ENCODE measurements at regions not wholly inside any gene's neighbourhood (a gene's known extent, or its start where the extent isn't known, plus 50 kb on each side); places are given as distances from the start of the nearest gene placed in this dataset.
A peak's percentile ranks its signal among the peaks of the same experiment; 100 is the strongest.

- Histone ChIP-seq H3K27ac (ENCODE audit: low read depth, low read length) (peak overlapping the region; percentile 3; the same call in 1 of the 2 replicates), H3K36me3 (ENCODE audit: control insufficient read depth, insufficient read depth, low read length) (peaks cover 18% of the 10 kb centered on the region), H3K27me3 (ENCODE audit: control insufficient read depth, insufficient read depth, low read length) (peaks cover 18% of the 10 kb centered on the region; the same call in 1 of the 2 replicates), H3K4me3 (ENCODE audit: low read depth, low read length) (no peak overlapping the region), H3K4me1 (ENCODE audit: control insufficient read depth, insufficient read depth, low read length) (peaks cover 38% of the 10 kb centered on the region), H3K9me3 (ENCODE audit: control insufficient read depth, insufficient read depth, low read depth, low read length) (no peaks in the 10 kb centered on the region), H3K9ac (ENCODE audit: low read length) (peak overlapping the region; percentile 29)
Observed at GRCh38 chr1:223010582-223011504, 132.2 kb downstream of the TLR5 start.

GRCh38 chr1:223011505-223011856 is 131.6 kb downstream of the TLR5 start:
- peaks cover 15% of the 10 kb centered on the region; the same call in 1 of the 2 replicates for H3K27me3 ChIP-seq (ENCODE audit: control insufficient read depth, insufficient read depth, low read length)
- H3K9me3 ChIP-seq (ENCODE audit: control insufficient read depth, insufficient read depth, low read depth, low read length) = no peaks in the 10 kb centered on the region
- H3K36me3 ChIP-seq (ENCODE audit: control insufficient read depth, insufficient read depth, low read length) = peaks cover 25% of the 10 kb centered on the region
- H3K4me1 ChIP-seq (ENCODE audit: control insufficient read depth, insufficient read depth, low read length) = peaks cover 38% of the 10 kb centered on the region
- no peak overlapping the region for H3K27ac ChIP-seq (ENCODE audit: low read depth, low read length)
- no peak overlapping the region for H3K9ac ChIP-seq (ENCODE audit: low read length)
- H3K4me3 ChIP-seq (ENCODE audit: low read depth, low read length) = no peak overlapping the region

GRCh38 chr1:223012176-223012788 is 130.8 kb downstream of the TLR5 start:
- Histone ChIP-seq H3K4me1 (ENCODE audit: control insufficient read depth, insufficient read depth, low read length) (peaks cover 37% of the 10 kb centered on the region), H3K4me3 (ENCODE audit: low read depth, low read length) (no peak overlapping the region), H3K9ac (ENCODE audit: low read length) (no peak overlapping the region), H3K27me3 (ENCODE audit: control insufficient read depth, insufficient read depth, low read length) (peaks cover 8% of the 10 kb centered on the region; the same call in 1 of the 2 replicates), H3K36me3 (ENCODE audit: control insufficient read depth, insufficient read depth, low read length) (peaks cover 33% of the 10 kb centered on the region), H3K27ac (ENCODE audit: low read depth, low read length) (no peak overlapping the region), H3K9me3 (ENCODE audit: control insufficient read depth, insufficient read depth, low read depth, low read length) (no peaks in the 10 kb centered on the region)

- H3K27ac ChIP-seq (ENCODE audit: low read depth, low read length) = no peak overlapping the region
- peaks cover 39% of the 10 kb centered on the region for H3K36me3 ChIP-seq (ENCODE audit: control insufficient read depth, insufficient read depth, low read length)
- H3K9me3 ChIP-seq (ENCODE audit: control insufficient read depth, insufficient read depth, low read depth, low read length) = no peaks in the 10 kb centered on the region
- H3K4me3 ChIP-seq (ENCODE audit: low read depth, low read length) = no peak overlapping the region
- H3K4me1 ChIP-seq (ENCODE audit: control insufficient read depth, insufficient read depth, low read length) = peaks cover 31% of the 10 kb centered on the region
- H3K9ac ChIP-seq (ENCODE audit: low read length) = no peak overlapping the region
- peaks cover 5% of the 10 kb centered on the region; the same call in 1 of the 2 replicates for H3K27me3 ChIP-seq (ENCODE audit: control insufficient read depth, insufficient read depth, low read length)
Observed at GRCh38 chr1:223012938-223013337, 130.1 kb downstream of the TLR5 start.

- Histone ChIP-seq H3K27ac (ENCODE audit: low read depth, low read length) (no peak overlapping the region; the same call in 1 of the 2 replicates), H3K27me3 (ENCODE audit: control insufficient read depth, insufficient read depth, low read length) (peaks cover 5% of the 10 kb centered on the region; the same call in 1 of the 2 replicates), H3K36me3 (ENCODE audit: control insufficient read depth, insufficient read depth, low read length) (peaks cover 53% of the 10 kb centered on the region), H3K9me3 (ENCODE audit: control insufficient read depth, insufficient read depth, low read depth, low read length) (no peaks in the 10 kb centered on the region), H3K4me1 (ENCODE audit: control insufficient read depth, insufficient read depth, low read length) (peaks cover 24% of the 10 kb centered on the region), H3K4me3 (ENCODE audit: low read depth, low read length) (no peak overlapping the region), H3K9ac (ENCODE audit: low read length) (no peak overlapping the region)
Observed at GRCh38 chr1:223014142-223014873, 128.7 kb downstream of the TLR5 start.

- Histone ChIP-seq H3K4me1 (ENCODE audit: control insufficient read depth, insufficient read depth, low read length) (peaks cover 26% of the 10 kb centered on the region), H3K36me3 (ENCODE audit: control insufficient read depth, insufficient read depth, low read length) (peaks cover 74% of the 10 kb centered on the region), H3K27me3 (ENCODE audit: control insufficient read depth, insufficient read depth, low read length) (no peaks in the 10 kb centered on the region), H3K27ac (ENCODE audit: low read depth, low read length) (no peak overlapping the region), H3K9ac (ENCODE audit: low read length) (no peak overlapping the region), H3K9me3 (ENCODE audit: control insufficient read depth, insufficient read depth, low read depth, low read length) (no peaks in the 10 kb centered on the region), H3K4me3 (ENCODE audit: low read depth, low read length) (no peak overlapping the region)
Observed at GRCh38 chr1:223016381-223016780, 126.7 kb downstream of the TLR5 start.

GRCh38 chr1:223016890-223017289 is 126.2 kb downstream of the TLR5 start:
- peaks cover 79% of the 10 kb centered on the region for H3K36me3 ChIP-seq (ENCODE audit: control insufficient read depth, insufficient read depth, low read length)
- peaks cover 29% of the 10 kb centered on the region for H3K4me1 ChIP-seq (ENCODE audit: control insufficient read depth, insufficient read depth, low read length)
- no peak overlapping the region for H3K4me3 ChIP-seq (ENCODE audit: low read depth, low read length)
- H3K9ac ChIP-seq (ENCODE audit: low read length) = no peak overlapping the region
- H3K27ac ChIP-seq (ENCODE audit: low read depth, low read length) = no peak overlapping the region
- no peaks in the 10 kb centered on the region for H3K27me3 ChIP-seq (ENCODE audit: control insufficient read depth, insufficient read depth, low read length)
- H3K9me3 ChIP-seq (ENCODE audit: control insufficient read depth, insufficient read depth, low read depth, low read length) = no peaks in the 10 kb centered on the region

GRCh38 chr1:223017291-223017690 is 125.8 kb downstream of the TLR5 start:
- Histone ChIP-seq H3K9ac (ENCODE audit: low read length) (no peak overlapping the region), H3K9me3 (ENCODE audit: control insufficient read depth, insufficient read depth, low read depth, low read length) (no peaks in the 10 kb centered on the region), H3K36me3 (ENCODE audit: control insufficient read depth, insufficient read depth, low read length) (peaks cover 83% of the 10 kb centered on the region), H3K27ac (ENCODE audit: low read depth, low read length) (no peak overlapping the region), H3K27me3 (ENCODE audit: control insufficient read depth, insufficient read depth, low read length) (no peaks in the 10 kb centered on the region), H3K4me1 (ENCODE audit: control insufficient read depth, insufficient read depth, low read length) (peaks cover 33% of the 10 kb centered on the region), H3K4me3 (ENCODE audit: low read depth, low read length) (no peak overlapping the region)

GRCh38 chr1:223018534-223018933 is 124.5 kb downstream of the TLR5 start:
- peaks cover 94% of the 10 kb centered on the region for H3K36me3 ChIP-seq (ENCODE audit: control insufficient read depth, insufficient read depth, low read length)
- H3K9me3 ChIP-seq (ENCODE audit: control insufficient read depth, insufficient read depth, low read depth, low read length) = no peaks in the 10 kb centered on the region
- no peak overlapping the region for H3K27ac ChIP-seq (ENCODE audit: low read depth, low read length)
- no peak overlapping the region for H3K4me3 ChIP-seq (ENCODE audit: low read depth, low read length)
- H3K4me1 ChIP-seq (ENCODE audit: control insufficient read depth, insufficient read depth, low read length) = peaks cover 45% of the 10 kb centered on the region
- no peaks in the 10 kb centered on the region for H3K27me3 ChIP-seq (ENCODE audit: control insufficient read depth, insufficient read depth, low read length)
- H3K9ac ChIP-seq (ENCODE audit: low read length) = no peak overlapping the region

- Histone ChIP-seq H3K4me3 (ENCODE audit: low read depth, low read length) (no peak overlapping the region), H3K4me1 (ENCODE audit: control insufficient read depth, insufficient read depth, low read length) (peaks cover 52% of the 10 kb centered on the region), H3K9ac (ENCODE audit: low read length) (no peak overlapping the region), H3K27me3 (ENCODE audit: control insufficient read depth, insufficient read depth, low read length) (no peaks in the 10 kb centered on the region), H3K36me3 (ENCODE audit: control insufficient read depth, insufficient read depth, low read length) (peaks cover 97% of the 10 kb centered on the region), H3K9me3 (ENCODE audit: control insufficient read depth, insufficient read depth, low read depth, low read length) (no peaks in the 10 kb centered on the region), H3K27ac (ENCODE audit: low read depth, low read length) (peak overlapping the region; percentile 15; the same call in 1 of the 2 replicates)
Observed at GRCh38 chr1:223019256-223019655, 123.8 kb downstream of the TLR5 start.

Data from HUES6 (cell line).